ENCODE measurements at regions not wholly inside any gene's neighbourhood (a gene's known extent, or its start where the extent isn't known, plus 50 kb on each side); places are given as distances from the start of the nearest gene placed in this dataset.
"Not testable (repeated sequence)": the region's sequence is repeated elsewhere in the genome, so short reads cannot be mapped to it uniquely, and the experiment has no call there.

DNA sequence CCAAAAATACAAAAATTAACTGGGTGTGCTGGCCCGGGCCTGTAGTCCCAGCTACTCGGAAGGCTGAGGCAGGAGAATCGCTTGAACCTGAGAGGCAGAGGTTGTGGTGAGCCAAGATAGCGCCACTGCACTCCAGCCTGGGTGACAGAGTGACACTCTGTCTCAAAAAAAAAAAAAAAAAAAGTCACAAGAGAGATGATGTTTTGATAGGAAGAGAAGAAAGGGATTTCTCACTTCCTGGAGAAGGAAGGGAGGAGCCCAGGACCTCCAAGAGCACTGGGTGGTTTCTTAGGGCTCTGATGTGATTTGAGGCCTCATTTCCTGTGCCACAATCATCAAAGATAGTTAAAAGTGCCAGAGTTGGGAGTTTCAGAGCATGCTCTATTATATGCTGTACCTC lies 1048.3 kb downstream of the BCL11B start:
- DNase-seq, result not testable (repeated sequence)

GRCh38 chr14:98226411-98226810 lies 1045.6 kb downstream of the BCL11B start:
- DNase-seq, result no peak

DNA sequence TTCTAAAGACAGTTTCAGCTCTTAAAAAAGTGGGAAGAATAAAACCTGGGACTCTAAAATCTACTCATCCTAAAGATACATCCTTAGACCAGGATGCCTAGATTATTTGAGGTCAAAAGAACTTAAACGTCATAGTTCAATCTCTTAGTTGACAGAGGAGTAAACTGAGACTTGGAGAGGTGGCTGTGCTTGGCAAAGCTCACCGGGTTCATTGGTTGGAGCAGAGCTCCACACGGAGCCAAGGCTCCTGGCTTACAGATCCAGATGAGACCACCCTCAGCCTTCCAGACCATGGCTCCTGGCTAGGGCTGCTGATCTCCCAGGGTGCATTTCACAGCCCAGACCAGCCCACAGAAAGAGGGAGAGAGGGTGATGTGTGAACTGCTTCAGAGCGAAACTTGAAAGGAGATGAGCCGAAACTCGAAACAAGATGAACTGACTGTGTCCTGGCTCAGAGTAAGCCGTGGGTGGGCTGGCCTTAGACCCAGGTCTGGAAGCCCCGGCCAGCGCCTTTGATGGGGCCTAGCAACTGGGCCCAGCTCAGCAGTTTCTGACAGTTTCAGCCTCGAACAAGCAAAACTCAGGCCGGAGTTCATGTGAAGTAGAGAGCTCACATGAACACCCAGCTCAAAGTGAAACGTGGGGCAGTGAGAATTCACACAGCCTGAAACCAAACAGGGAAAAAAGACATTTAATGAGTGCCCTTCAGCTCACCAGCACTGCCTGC lies 1044.8 kb downstream of the BCL11B start:
- no peak for DNase-seq

DNA sequence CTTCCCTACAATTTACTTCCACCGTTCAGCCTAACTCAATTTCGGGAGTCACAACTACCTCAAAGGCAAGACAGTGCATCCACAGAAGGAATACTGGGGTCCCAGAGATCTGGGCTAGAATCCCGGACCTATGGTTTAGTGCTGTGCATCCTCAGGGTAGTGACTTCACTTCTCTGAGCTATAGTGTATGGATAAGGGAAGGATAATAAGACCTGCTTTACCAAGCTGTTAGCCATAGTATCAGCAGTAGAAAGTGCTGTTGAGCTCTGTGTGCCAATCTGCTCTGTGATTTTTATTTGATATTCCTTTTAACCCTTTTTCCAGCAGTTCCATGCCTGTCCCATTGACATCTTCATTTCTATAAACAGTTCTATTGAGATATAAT lies 1044.3 kb downstream of the BCL11B start:
- DNase-seq, result no peak

GRCh38 chr14:98229656-98230366 lies 1042.2 kb downstream of the BCL11B start:
- DNase-seq, result no peak

- DNase-seq, result no peak
These were observed 1041.6 kb downstream of the BCL11B start for GRCh38 chr14:98230411-98230810.

GRCh38 chr14:98231210-98231609 lies 1040.8 kb downstream of the BCL11B start:
- DNase-seq, result no peak

GRCh38 chr14:98233656-98234055 lies 1038.3 kb downstream of the BCL11B start:
- DNase-seq, result no peak

DNA sequence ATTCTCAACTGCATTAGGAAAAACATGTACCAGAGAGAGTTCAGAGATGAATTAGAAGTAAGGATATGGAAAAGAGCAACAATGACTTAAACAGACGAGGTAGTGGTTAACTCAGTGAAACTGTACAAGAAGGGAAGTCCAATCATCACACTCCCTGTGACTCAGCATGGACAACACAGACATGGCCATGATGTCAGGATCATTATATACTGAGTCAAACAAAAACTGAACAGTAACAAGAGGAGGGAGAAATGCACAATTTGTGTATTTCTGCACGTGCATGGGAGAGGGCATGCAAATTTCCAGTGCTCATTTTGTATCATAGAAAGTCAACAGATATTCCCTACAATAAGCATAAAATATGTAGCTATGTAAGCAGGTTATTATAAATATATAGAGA lies 1037.8 kb downstream of the BCL11B start:
- peak; percentile 45 for DNase-seq

DNA sequence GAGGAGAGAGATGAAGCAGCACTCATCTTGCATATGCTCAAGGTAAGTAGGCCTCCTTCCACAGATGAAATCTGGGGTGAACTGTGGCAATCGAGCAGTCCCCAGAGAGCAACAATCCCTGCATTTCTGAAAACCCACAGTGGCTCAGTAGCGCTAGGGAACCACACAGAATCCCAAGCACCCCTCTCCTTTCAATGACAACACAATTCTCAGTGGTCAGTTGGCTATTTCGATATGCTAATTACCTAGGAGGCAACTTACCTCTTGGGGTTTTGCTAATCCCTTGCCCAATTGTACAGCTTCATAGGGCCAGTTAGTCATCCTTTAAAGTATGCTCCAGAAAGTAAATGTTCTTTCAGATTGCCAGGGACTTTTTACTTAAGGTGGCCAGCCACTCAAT lies 1035.7 kb downstream of the BCL11B start:
- DNase-seq, result no peak

DNA sequence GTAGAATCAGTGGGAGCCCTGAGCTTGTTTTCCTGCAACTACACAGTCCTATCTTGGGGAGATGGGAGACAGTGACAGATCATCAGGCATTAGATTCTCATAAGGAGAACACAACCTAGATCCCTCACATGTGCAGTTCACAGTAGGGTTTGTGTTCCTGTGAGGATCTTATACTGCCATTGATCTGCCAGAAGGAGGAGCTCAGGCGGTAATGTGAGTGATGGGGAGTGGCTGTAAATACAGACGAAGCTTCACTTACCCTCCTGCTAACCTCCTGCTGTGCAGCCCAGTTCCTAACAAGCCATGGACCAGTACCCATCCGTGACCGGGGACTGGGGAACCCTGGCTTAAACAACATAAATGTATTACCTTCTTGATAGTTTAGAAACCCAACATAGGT lies 1034.1 kb downstream of the BCL11B start:
- no peak for DNase-seq

- DNase-seq, result no peak
These were observed 1031.6 kb downstream of the BCL11B start for GRCh38 chr14:98240376-98240775.

DNA sequence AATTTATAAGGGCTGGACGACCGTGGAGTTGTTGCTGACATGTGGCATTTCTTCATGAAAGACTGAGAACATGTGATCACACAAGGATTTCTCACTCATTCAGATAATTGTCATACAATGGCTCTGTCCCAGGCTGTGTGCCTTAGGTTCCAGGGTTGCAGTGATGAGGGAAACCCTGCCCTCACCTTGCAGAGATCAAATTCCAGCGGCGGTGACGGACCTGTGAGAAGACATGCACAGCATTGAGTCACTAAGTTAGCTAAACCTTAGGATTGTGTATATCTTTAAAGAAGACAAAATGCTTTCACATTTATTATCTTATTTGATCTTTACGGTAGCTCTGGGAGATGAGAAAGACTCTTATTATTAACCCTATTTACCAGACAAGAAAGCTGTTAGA lies 1029.1 kb downstream of the BCL11B start:
- no peak for DNase-seq

- DNase-seq, result no peak
These were observed 1028.7 kb downstream of the BCL11B start for GRCh38 chr14:98243332-98243731.

DNA sequence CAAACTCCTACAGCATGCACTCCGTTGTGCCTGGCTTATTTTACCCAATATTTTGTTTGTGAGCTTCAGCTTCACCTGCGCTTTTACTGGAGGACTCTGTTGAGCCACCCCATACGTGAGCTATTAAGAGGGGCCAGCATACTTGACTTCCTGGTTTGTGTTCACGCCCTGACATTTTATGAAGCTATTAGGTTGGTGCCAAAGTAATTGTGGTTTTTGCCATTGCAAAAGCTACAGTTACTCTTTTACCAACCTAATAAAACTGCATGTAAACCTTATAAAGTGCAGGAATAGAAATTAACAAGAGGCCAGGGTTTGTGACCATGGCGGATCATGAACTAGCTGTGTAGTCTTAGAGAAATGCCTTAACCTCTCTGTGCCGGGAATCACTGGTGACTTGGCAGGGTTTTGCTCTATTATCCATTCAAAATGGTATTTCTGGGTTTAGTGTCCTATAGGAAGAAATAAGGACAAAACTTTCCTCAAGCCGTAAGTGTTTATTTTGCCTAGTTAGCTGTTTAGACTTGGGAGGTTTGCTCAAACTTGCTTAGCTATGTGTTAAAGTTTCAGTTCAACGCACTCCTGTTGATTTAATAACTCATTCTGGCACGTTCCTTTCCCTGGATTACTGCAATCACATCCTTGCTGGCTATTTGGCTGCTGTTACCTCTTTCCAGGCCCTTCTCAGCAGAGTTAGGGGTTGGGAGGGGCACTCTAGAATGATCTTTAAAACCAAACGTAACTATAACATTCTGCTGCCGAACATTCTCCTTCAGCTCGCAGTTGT lies 1027.6 kb downstream of the BCL11B start:
- no peak for DNase-seq

- DNase-seq, result no peak
These were observed 1026.9 kb downstream of the BCL11B start for GRCh38 chr14:98244966-98245569.

DNA sequence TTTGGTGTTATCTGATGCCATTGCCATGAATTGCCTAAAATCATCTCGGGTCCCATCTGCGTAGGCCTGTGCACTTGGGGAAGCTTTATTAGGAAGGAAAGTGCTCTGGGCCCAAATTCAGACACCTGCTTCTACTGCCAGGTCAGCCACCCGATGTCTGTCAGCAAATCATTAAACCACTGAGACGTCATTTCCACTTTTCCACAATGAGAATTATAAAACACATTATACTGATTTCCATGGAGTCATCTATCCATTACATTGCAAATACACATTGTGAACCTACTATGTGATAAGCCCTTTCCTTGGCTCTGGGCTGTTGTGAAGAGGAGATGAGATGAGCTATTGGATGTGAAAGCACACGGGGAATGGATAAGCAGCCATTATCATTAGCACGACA lies 1022.9 kb downstream of the BCL11B start:
- DNase-seq, result no peak

DNA sequence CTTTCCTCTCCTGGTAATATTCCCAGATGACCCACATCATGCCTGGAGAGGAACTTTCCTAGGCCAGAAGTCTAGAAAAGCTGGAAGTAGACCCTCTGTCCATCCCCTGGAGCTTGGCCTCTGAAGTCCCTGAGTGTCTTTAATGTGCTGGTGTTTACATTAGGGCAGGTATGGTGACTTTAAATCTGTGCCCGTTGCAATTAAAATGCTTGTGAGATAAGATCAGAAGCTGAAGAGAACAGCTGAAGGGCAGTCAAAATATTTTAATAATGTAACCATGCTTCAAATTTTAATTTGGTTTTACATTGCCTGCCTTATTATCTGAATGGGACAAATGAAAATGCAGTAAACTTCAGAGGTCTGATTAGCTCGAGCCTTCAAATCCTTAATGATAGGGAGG lies 1022.5 kb downstream of the BCL11B start:
- no peak for DNase-seq

DNA sequence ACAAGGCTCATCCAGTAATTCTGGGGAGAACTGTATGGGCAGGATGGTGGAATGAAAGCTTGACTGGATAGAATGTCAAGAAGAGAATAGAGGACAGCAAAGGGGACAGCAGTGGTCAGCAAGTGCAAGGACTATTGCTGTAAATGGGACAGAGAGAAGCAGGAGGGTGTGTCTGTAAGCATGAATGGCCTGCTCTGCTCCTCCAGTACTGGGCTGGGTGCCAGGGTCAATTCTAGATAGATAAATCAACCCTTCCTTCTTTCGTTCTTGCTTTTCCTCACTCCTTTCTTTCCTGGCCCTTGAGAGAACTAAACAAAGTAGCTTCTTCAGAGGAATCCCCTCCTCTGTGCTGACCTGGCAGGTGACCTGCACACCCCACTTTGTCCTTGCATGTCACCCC lies 1019.2 kb downstream of the BCL11B start:
- DNase-seq, result no peak

DNA sequence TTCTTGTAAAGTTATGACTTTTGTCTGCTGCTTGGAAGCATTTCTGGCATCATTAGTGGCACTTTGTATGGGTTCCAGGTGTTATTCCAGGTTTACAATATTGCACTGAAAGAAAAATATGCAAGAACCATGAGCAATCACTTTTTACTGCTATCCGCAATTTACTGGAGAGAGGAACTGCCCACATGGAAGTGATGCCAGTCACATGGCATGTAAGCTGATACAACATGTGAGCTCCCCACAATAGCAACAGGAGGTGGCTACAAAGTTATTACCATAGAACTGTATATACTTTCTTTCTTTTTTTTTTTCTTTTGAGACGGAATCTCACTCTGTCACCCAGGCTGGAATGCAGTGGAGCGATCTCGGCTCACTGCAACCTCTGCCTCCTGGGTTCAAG lies 1012.1 kb downstream of the BCL11B start:
- no peak for DNase-seq

- no peak for DNase-seq
These were observed 1009.4 kb downstream of the BCL11B start for GRCh38 chr14:98262566-98262965.

- DNase-seq, result no peak
These were observed 1002.5 kb downstream of the BCL11B start for GRCh38 chr14:98269533-98269932.

- DNase-seq, result no peak
These were observed 1001.8 kb downstream of the BCL11B start for GRCh38 chr14:98270201-98270600.

- DNase-seq, result no peak
These were observed 997.4 kb downstream of the BCL11B start for GRCh38 chr14:98274596-98274995.

Data from inflammatory macrophage treated with lipopolysaccharide for 4 hours (primary cell).